DMS53 (cell line): ENCODE measurements at regions not wholly inside any gene's neighbourhood (a gene's known extent, or its start where the extent isn't known, plus 50 kb on each side); places are given as distances from the start of the nearest gene placed in this dataset.
A peak's percentile ranks its signal among the peaks of the same experiment; 100 is the strongest.

Experiments
- DNase-seq: peaks from one replicate; lab custom pipeline; 2025; lab: John Stamatoyannopoulos, UW

DNA sequence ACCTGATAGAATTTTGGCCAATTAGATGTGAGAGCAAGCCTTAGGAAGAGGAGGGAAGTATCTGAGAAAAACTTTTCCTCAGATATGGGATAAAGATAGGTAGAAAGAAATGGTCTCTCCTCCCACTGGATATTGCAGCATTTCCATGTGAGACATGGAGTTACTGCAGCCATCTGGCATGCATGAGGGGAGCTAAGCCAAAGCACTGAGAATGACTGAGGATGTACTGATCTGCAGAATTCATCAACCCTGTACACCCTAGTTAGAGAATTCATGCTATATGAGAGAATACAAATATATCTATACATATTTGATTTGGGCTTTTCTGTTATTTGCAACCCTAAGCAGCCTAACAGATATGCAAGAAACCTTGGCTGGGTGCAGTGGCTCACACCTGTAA lies 52.5 kb upstream of the RPL34 start:
- no peak for DNase-seq

DNA sequence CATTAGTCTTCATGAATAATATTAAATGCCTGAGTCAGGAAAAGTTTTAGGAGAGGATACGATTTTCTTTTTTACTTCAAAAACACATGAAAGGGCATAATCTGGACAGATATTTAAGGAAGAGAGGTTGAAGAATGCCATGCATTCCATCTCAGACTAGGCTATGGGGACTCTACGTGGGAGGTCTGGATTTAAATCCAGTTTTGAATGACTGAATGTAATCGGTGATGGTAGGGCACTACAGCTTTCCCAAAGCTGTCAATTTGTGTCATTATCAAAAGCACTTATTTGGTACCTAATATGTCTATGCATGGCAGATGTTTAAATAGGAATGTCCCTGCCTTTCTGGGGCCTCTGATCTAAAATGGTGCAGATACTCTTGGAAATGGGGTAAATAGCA lies 59.3 kb upstream of the RPL34 start:
- DNase-seq, result no peak

DNA sequence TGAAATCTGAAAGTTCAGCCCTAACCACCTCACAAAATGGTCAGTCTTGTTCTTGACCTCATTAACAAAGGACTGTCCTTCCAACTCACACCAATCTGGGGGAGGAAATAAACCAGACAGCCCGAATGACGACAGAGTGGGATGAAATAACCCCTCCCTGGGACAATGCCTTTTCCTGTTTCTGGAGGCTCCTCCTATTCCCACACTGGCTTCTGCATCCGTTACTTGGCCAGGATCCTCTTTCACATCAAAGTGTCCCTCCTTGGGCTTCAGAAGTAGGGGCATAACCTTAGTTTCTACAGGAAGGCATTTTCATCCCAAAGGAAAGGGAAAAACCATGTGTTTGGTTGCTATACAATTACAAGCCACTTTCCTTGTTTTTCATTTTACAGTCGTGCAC lies 59.8 kb upstream of the RPL34 start:
- DNase-seq, result no peak

DNA sequence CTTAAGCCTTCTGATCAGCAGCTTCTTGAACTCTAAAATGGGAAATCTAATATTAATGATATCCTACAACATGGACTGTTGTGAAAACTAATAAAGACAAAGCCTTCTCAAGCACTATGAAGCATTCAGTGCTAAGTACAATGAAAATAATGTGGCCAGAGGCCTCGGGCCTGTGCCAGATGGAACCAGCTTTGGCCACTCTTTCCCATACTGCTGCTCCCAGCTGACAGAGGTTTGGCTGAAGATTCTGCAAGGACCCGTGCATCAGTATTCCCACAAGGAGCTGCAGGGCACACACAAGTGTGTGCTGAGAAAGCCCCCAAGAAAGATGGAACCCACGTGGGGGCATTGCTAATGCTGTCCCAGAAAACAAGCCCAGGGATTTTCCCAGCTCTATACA lies 60.5 kb upstream of the RPL34 start:
- DNase-seq, result no peak

DNA sequence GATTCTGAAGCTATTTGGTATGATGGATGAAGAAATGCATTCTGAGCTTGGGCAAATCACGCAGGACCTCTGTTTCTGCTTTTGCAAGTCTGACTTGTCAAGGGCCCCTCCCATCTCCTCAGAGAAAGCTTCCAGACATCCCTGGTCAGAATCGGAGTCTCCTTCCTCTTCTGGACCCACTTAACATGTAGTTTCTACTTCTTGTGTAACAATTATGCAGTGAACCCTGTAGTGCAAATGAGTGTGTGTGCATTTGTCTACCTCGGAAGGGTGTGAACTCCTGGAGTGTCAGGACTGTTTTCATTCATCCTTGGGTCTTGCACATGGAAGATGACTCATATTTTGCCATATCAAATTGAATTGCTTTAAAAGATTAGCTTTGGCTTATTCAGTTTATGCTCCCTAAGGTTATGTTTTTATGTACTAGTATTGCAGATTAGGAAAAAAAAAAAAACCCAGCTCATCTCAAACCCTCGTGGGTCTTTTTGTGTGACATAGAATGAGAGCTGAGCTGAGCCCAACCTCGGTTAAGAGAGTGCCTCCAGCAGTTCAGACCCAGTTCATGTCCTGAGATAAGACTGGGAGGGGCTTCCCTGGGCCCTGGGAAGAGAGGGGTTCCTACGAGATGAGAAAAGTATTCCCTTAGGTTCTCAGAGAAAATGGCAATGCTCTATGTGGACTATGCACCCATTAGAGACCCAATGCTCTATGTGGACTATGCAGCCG lies 61.1 kb upstream of the RPL34 start:
- DNase-seq, result no peak

DNA sequence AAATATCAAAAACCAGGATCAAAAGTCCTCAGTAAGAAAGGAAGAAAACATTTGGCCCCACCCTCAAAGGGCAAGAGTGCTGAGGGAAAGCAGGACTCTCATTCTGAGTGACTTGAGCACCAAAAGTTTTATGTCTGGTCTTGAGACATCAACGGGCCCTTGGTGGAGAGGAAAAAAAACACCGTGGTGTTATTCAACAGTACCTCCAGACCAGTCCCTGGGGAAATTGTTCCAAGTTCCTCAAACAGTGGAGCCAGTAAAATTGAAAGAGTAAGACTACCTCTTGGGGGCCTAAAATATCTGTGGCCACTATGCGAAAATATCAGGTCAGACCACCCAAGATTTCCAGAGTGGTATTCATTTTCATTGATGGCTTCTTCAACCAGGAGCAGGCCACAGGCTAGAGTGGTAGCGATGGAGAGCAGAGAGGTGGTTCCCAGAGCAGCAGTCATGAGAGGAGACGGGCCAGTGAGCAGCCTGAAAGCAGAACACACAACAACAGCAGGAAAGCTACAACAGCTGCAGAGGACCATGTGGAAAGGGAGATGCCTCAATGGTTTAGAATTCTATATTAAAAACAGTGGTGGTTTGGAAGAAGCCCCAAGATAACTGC lies 63.7 kb upstream of the RPL34 start:
- no peak for DNase-seq

DNA sequence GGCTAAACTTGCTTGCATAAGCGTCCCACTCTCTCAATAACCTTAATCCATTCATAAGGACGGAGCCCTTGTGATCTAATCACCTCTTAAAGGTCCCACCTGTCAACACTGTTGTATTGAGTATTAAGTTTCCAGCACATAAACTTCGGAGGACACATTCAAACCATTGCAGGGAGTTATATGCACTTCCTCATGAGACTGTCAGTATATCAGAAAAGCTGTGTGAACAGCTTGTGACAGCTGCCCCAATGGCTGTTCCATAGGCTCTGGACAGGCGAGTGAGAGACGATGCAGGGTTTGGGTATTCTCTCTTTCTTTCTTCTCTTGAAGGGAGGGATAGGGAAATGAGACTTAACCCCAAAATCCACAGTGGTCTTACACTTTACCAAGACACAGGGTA lies 64.2 kb upstream of the RPL34 start:
- DNase-seq, result no peak

DNA sequence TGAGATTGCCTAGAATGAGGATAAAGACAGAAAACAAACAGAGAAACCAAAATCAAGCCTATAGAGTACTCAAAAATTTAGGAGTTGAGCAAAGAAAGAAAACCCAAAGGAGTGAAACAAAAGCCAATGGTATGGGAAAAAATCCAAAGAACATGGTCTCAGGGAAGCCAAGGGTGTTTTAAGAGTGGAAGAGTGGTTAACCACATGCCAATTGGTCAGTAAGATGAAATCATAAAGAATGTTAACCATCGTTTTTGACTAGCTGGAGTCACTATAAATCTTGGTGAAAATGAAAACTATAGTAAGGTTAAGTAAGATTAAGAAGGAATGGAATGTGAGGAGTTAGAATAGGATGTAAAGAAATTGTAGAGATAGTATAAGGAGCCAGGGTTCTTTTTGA lies 64.7 kb upstream of the RPL34 start:
- DNase-seq, result no peak

DNA sequence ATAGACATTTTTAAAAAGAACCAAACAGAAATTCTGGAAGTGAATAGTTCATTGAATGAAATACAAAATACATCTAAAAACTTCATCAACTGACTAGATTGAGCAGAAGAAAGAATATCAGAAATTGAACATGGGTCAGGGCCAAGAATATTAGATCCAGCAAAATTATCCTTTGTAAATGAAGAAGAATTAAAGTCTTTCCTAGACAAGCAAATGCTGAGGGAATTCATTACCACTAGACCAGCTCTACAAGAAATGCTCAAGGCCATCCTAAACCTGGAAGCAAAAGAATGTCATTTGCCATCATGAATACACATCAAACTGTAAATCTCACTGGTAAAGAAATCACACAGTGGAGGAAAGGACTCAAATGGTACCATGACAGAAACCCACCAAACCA lies 72.7 kb upstream of the RPL34 start:
- DNase-seq, result no peak

DNA sequence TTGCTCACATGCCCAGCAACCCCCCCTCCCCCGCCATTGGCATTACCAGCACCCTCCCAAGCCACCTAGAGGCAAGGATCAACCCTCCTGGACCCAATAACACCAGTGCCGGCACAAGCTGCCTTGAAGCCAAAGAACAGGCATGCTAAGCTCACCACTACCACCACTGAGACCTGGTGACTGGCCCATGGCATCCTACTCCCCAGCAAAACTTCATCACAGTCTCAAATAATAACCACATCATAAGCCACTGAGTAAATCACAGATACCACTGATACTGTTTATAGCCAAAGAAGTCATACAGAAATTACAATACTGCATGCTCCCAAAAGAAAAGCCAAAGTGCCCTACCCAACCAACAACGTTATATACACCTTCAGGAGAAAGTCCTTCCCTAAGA lies 73.6 kb upstream of the RPL34 start:
- no peak for DNase-seq

DNA sequence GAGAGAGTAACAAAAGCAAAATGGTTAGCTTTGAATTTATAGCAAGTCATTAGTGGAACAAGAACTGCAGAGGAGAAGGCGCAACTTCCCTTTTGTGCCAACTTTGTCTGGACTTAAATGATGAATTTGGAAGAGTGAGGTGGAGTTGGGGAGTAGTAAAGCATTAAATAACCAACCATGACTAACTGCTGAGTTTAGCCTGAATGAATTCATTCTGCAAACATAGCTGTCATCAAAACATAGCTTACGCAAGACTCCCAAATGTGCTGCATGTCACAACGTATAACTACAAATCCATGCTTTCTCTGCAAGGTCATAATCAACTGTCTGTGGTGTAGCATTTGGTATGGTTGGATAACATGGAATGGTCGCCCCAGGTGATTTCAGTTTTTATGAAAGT lies 75.9 kb upstream of the RPL34 start:
- no peak for DNase-seq

DNA sequence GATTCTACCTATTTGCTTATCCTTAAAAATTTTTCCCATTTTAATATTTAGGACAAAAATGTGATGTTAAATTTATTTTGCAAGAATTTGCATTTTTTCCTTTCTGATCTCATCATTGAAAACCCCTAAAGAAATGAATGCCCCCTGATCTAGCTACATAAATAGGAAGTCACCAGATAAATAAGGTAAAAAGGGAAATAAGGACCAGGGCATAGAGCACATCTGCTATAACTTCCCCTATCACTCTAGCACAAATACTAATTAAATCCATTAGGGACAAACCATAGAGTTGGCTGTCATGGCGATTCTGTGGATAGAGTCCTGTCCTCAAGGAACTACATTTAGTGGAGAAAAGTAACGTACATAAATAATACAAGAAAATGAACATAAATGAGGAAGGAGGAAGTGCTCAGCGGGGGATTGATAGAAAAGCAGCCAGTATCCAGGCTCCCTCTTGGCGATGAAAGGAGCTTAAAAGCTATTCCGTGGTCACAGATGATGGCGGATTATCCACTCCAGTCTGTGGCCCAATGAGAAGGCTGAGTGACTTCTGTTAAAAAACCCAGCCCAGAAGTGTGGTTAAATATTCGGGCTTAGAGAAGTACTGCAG lies 76.9 kb upstream of the RPL34 start:
- no peak for DNase-seq

DNA sequence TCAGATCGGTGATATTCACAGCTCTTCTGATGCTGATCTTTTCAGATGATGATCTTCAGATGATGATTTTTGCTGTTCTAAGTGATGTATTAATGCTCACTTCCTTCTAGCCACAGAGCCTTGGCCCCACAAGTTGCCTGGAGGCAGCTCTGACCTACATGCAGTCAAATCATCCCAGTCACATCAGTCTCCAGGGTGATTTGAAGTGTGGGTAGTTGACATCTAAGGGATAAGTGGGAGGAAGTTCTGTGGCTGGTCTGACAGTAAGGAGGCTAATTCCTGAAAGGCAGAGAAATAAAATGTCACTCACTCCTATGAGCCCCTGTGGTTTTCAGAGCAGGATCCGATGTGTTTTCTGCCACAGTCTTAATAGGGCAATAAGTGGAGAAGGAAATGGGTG lies 79.8 kb upstream of the RPL34 start:
- peak; percentile 51 for DNase-seq

DNA sequence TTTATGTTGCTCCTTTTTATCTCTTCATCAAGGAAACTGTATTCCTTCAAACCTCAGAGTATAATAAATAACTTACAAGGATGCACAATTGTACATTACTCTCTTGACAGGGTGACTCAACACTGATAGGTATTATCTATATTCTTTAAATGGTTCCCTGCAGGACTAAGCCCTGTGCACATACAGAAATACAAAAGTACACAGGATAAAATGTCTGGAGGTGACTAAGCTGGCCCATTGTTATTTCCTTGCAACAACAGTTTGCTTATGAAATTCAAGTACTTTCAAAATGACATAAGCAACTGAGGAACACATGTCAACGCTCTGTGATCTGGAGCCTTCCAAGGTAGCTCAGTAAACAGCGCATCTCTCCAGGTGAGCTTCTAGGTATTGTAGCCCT lies 83.8 kb upstream of the RPL34 start:
- peak; percentile 94 for DNase-seq

DNA sequence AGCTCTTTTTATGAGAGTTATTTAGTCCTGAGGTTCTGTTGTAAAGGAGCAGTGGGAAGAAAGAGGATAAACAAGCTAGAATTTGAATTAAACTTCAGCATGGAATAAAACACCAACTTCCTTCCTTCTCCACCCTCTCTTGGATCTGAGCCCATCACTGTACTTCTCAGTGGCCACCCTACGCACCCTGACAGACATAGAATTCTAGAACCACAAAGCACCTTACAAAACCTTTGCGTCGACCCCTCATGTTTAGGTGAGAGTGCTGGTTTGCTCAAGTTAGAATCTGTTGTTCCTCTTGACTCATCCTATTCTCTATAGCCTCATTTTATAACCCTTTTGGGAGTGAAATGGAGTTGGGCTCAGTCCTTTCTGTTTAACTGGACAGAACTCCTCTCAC lies 84.6 kb upstream of the RPL34 start:
- peak; percentile 52 for DNase-seq

DNA sequence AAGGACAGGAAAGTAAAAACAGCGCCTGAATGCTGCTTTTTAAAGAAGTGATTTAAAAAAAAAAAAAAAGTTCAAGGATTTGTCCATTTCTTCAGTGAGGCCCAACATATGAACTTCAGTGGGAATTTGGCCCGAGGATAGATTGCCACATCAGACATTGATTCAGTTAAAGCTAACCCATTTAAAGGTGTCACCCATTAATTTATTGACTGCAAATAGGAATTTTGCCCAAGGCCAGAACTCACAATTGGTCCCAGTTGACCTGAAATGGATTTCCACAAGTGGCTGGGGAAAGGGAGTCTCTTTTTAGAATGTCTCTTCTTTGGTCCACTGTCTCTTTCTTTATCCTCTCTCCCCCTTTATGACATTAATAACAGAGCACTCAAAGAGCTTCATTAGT lies 86.5 kb upstream of the RPL34 start:
- no peak for DNase-seq

DNA sequence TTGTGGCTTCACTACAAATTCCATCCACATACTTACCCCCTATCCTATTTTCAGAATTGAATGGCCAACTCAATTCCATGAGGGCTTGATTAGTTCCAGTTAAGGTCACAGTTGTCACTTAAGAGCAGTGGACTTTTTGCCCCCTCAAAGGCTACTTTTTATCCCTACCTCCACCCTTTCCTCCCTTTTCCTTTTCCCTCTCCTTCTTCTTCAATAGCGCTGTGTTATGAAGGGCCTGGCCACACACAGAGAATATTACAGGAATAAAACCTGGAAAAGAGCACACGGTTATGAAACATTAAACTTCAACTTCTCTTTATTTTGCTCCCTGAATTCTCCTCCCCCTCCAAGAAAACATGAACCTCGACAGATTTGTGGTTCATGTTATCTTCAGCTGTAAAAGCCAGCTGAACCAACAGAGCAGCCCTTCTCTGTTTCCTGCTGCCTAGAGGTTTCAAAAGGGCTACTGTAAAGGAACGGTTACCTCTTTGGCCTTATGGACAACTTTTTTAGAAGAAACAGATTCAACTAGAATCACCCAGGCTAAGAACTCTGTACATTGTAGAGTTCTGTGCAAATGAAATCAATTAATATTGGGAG lies 87.0 kb upstream of the RPL34 start:
- peak; percentile 44 for DNase-seq

DNA sequence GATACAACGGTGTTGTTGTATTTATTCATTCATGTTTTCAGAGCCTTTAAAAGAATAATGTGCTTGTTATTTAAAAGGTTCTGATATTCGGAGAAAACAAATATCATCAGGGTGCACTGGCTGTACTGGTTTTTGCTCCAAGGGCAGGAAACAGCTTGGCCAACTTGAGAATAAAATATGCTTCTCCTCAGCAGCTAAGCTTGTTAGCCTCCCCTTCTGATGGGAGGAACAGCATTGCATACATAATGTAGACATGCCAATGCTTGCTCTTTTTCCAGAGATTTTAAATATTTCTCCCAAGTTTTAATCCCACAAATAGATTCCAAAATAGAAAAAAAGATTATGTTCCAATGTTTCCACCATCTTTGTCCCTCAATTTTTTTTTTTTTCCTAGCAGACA lies 87.6 kb upstream of the RPL34 start:
- DNase-seq, result no peak

DNA sequence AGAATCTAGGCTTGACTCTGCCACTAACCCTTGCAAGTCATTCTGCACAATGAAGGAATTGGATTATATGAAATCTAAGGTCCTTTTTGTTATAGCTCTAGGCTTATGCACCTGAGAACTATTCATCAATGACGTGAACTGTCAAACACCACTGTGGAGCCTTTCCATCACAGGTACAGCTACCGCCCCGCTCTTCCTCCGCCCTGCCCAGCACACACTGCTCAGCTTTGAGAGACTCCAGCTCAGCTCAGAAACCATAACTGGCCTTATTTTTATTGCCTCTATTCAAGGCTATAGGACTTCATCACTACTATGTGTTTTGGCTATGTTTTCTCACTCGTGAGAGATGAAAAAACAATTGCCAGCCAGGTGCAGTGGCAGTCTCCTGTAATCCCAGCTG lies 88.2 kb upstream of the RPL34 start:
- DNase-seq, result no peak

DNA sequence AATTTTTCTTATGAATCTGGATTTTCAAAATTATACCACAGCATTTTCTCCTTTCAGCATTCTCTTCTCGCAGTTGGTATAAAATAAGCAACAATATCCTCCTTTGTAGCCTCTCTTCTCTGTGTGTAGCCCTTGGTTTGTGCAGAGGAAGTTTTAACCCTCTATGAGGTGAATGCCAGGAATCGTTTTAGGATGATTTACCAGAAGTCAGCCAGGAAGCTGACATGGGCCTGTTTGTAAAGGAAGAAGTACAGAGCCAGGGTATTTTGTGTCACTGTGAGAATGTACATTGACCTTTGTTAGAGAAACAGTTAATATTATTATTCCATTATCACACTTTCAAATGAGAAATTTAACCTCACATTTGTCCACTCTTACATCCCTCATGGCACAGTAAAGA lies 88.9 kb upstream of the RPL34 start:
- no peak for DNase-seq

DNA sequence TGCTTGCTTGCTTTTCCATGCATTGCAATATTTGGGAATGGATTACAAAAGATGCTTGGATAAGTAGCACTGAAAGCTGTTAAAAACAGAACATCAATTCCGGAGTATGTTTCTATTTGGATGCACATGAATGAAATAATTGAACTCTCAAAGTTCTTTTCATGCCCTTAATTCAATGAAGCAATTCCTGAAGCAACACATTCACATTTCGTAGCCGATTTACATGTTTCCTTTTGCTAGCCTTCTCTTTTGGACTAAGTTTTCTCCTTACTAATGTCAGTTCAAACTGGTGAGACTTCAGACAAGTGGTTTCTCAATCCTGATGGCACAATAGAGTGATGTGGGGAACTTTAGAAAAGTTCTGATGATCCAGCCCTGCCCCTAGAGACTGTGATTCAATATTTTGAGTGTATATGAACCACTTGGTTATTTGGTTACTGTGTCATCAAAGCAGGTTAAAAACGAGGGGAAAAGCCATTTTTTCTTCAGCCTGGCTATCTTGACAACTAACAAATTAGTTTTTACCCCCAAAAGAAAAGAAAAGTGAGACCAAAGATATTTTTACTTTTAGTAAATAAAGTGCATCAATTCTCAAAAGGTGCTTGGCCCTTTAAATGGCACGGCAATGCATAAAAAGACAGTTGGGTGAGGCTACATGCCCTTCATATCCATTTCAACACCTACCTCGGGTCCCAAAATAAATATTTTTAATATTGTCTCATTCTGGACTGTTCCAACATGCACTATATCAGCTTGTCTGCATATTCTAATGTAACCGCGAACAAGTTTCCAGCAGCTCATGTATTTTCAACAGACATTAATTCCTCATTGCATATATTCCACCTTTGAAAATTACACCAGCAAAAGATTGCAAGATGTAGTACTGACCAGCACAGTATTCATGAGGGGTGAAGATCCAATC lies 90.1 kb upstream of the RPL34 start:
- no peak for DNase-seq

DNA sequence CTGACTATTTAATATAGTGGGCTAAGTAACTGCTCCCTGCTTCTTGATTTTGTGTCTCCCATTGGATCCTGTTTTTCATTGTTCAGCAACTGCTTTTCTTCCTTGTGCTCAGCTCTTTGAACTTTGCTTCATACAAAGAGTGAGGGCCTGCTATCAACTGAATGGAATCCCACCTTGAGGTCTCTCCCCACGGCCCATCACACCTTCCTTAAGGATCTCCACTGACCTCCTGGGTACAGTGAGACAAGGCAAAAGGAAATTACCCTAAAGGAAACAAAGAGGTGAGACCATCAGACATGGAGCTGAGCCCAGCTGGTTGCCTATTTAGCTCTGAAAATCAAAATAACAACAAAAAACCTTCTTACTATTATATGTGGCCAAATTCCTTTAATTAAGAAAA lies 91.3 kb upstream of the RPL34 start:
- DNase-seq, result no peak
